ENCODE measurements at regions not wholly inside any gene's neighbourhood (a gene's known extent, or its start where the extent isn't known, plus 50 kb on each side); places are given as distances from the start of the nearest gene placed in this dataset.
A peak's percentile ranks its signal among the peaks of the same experiment; 100 is the strongest.

DNA sequence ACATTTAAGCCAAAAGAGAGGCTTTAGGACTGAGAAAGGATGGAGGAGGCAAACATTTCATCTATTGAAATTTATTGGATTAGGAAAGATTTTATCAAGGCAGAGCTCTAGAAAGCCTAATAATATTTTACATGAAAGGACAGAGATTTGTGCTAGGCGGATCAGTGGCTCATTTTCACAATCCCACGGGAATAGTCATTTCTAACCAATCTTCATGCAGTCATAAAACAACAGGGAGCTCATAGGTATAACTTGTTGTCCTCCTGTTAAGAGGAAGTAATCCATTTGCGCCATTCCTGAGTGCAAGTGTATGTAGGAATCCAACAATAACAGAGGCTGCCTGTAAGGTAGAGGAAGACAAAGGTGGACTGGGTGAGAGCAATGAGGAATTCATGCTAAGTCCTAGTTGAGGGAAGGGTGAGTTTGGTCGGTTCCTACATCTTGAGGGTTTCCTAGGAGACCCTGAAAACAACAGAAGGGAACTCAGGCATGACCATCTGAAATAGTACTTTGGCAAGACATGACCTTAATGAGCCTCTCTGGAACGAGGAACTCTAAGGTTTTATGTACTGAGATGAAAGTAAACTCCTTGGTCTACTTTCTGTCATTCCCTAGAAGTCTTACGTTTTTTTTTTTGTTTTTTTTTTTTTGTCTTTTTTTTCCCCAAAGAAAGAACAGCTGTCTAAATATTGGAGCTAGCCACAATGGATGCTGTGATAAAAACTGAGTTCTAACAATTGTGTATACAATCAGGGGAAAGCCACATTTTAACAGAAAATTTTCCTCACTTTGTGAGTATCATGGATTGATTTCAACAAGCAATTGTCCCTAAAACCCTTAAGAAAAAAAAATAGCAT lies 89.7 kb downstream of the GEMIN8 start:
- no peak for DNase-seq (ENCODE audit: low read depth)
- ChIA-PET CTCF (interaction anchor here (0.6 kb wide), 1 partner anchor 38 kb away, joined by 3 read pairs; no protein-coding TSS in a partner anchor), POLR2A (no interaction called here)
- Histone ChIP-seq H3K27me3 (ENCODE audit: control insufficient read depth, insufficient read depth, low read length) (peaks cover 7% of the 10 kb centered on the region), H3K4me3 (ENCODE audit: low read depth, low read length) (no peak overlapping the region), H3K36me3 (ENCODE audit: control insufficient read depth, insufficient read depth, low read length) (no peaks in the 10 kb centered on the region)
- TF ChIP-seq, protein P1, sequence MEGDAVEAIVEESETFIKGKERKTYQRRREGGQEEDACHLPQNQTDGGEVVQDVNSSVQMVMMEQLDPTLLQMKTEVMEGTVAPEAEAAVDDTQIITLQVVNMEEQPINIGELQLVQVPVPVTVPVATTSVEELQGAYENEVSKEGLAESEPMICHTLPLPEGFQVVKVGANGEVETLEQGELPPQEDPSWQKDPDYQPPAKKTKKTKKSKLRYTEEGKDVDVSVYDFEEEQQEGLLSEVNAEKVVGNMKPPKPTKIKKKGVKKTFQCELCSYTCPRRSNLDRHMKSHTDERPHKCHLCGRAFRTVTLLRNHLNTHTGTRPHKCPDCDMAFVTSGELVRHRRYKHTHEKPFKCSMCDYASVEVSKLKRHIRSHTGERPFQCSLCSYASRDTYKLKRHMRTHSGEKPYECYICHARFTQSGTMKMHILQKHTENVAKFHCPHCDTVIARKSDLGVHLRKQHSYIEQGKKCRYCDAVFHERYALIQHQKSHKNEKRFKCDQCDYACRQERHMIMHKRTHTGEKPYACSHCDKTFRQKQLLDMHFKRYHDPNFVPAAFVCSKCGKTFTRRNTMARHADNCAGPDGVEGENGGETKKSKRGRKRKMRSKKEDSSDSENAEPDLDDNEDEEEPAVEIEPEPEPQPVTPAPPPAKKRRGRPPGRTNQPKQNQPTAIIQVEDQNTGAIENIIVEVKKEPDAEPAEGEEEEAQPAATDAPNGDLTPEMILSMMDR (IDR thresholded peaks at IDR 0.05; ENCODE audit: insufficient read depth, low read depth, low read length): no peak

DNA sequence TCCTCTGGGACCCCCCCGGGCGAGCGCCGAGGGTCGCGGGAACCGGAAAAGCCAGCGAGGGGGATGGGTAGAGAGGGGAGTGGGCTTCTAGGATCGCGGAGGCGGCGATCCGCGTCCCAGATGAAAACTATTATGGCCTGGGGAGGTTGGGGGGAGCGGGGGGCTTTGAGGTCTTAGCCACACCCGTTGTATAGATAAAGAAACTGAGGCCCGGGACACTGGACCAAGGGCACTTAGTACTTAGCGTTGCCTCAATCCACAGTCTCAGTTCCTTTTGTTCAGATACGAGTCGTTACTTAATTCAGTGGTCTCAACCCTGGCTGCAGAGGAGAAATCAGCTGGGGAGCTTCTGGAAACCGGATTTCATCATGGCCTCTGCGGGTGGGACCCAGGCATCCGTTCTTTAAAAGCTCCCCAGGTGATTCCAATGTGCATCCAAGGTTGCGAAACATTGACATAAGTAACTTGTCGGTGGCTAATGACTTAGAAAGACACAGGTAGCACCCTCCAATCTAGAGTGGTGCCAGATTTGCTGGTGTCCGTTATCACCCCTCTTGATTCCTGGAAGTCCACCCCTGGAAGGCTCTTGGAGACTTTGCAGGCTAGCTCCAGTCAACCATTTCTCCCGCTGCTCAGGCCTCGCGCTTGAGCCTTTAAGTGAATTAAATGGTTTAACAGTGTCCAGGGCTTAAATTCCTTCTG lies 90.7 kb downstream of the GEMIN8 start:
- Histone ChIP-seq H3K27me3 (ENCODE audit: control insufficient read depth, insufficient read depth, low read length) (peaks cover 7% of the 10 kb centered on the region), H3K4me3 (ENCODE audit: low read depth, low read length) (peak overlapping the region; percentile 34), H3K36me3 (ENCODE audit: control insufficient read depth, insufficient read depth, low read length) (no peaks in the 10 kb centered on the region)
- ChIA-PET CTCF (interaction anchor here (0.6 kb wide), 1 partner anchor 37 kb away, joined by 3 read pairs; no protein-coding TSS in a partner anchor), POLR2A (no interaction called here)
- no peak for DNase-seq (ENCODE audit: low read depth)
- TF ChIP-seq, protein P1 (IDR thresholded peaks at IDR 0.05; ENCODE audit: insufficient read depth, low read depth, low read length): no peak

DNA sequence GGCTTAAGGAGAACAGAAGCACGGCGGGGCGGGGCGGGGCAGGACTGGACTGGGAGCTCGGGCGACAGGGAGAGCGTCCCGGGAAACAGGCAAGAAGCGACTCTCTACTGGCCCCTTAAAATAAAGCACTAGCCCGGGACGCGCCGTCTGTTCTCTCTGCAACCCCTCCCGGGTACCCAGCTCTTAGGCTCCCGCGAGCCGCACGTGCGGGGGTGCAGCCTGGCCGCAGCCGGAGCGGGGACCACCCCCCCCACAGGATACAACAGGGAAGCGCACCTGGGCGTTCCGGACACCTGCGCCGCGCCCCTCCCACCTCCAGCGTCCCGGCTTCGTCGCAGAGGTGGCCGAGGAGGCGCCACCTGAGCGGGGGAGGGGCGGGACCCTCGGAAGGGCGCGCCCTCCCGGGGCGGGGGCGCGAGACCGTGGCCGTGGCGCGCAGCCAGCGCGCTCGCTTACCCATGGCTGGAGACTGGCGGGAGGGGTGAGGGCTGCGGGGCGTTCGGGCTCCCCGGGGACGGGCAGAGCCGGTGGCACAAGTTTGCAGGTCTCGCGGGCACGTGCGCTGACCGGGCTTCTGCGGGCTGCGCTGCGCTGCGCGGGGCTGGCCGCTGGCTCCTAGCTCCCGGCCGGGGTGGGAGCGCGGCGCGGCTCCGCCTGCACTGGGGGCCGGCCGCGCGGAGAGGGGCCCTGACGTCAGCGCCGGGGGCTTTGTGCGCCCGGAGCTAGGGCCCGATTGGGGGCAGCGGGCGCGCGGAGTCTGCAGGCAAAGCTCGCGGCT lies 91.5 kb downstream of the GEMIN8 start:
- POLR2A ChIA-PET: no interaction called here
- H3K27me3 ChIP-seq (ENCODE audit: control insufficient read depth, insufficient read depth, low read length): peaks cover 7% of the 10 kb centered on the region
- TF ChIP-seq, protein P1 (IDR thresholded peaks at IDR 0.05; ENCODE audit: insufficient read depth, low read depth, low read length): no peak
- peak overlapping the region; percentile 34 for H3K4me3 ChIP-seq (ENCODE audit: low read depth, low read length)
- CTCF ChIA-PET: no interaction called here
- DNase-seq (ENCODE audit: low read depth): no peak
- H3K36me3 ChIP-seq (ENCODE audit: control insufficient read depth, insufficient read depth, low read length): no peaks in the 10 kb centered on the region

DNA sequence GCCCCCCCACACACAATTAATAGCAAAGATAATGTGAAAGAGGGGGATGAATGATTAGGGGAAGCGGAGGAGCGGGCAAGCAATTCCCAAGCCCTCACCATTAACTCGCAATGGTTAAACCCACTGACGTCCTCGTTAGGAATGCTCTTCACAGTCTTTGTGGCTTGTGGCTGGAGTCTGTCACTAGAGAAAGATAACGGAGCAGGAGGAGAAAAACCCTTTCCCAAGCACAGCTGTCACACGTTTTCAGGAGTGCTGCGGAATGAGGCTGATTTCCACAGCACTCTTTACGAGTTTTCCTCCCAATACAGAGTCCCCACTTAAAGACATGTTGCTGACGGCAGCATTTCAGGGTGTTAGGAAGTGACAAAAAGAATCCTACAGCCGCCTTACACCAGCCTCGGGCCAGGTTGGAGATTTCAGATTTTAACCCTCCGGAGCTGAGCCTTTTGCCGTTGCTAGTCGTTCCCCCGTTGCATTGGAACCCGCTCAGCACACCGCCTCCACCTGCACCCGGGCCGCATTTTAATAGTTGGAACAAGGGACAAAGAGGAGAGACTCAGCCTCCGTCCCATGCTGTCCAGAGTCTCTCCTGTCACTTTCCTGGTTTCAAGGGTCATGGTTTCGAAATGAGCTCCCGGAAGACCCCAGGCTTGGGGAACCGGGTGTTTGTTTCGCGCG lies 92.2 kb downstream of the GEMIN8 start:
- H3K36me3 ChIP-seq (ENCODE audit: control insufficient read depth, insufficient read depth, low read length): no peaks in the 10 kb centered on the region
- H3K27me3 ChIP-seq (ENCODE audit: control insufficient read depth, insufficient read depth, low read length): peaks cover 7% of the 10 kb centered on the region
- no peak for DNase-seq (ENCODE audit: low read depth)
- ChIA-PET CTCF (no interaction called here), POLR2A (no interaction called here)
- TF ChIP-seq, protein P1 (IDR thresholded peaks at IDR 0.05; ENCODE audit: insufficient read depth, low read depth, low read length): no peak
- H3K4me3 ChIP-seq (ENCODE audit: low read depth, low read length): peak overlapping the region; percentile 34

All from BJ (cell line).